ENCODE measurements at regions not wholly inside any gene's neighbourhood (a gene's known extent, or its start where the extent isn't known, plus 50 kb on each side); places are given as distances from the start of the nearest gene placed in this dataset.

GRCh38 chr18:61241260-61241853 lies 91.9 kb upstream of the CDH20 start:
- Histone ChIP-seq H3K4me3 (replicated peaks in 1 of 3; ENCODE audit: low read depth in 2 of 3, low read length in 3 of 3) (no peak overlapping the region), H3K9ac (ENCODE audit: insufficient read depth, low read length, poor library complexity, severe bottlenecking) (no peak overlapping the region), H3K4me2 (replicated peaks; ENCODE audit: extremely low read depth, low read length, poor library complexity, severe bottlenecking) (no peak overlapping the region), H3K36me3 (replicated peaks in 1 of 2; ENCODE audit: control insufficient read depth in 1 of 2, insufficient read depth in 2 of 2, low read length in 2 of 2) (no peaks in the 10 kb centered on the region), H3K79me2 (ENCODE audit: insufficient read depth, low read length) (no peaks in the 10 kb centered on the region), H2AFZ (ENCODE audit: insufficient read depth, low read depth, low read length, poor library complexity, severe bottlenecking) (no peak overlapping the region), H3K27me3 (ENCODE audit: control insufficient read depth in 2 of 2, insufficient read depth in 2 of 2, low read length in 2 of 2) (no peaks in the 10 kb centered on the region), H4K20me1 (ENCODE audit: insufficient read depth, low read length) (no peaks in the 10 kb centered on the region), H3K27ac (ENCODE audit: low read depth in 1 of 2, low read length in 2 of 2) (no peak overlapping the region), H3K4me1 (ENCODE audit: control insufficient read depth in 1 of 2, insufficient read depth in 2 of 2, low read length in 2 of 2) (no peaks in the 10 kb centered on the region), H3K9me3 (replicated peaks in 1 of 2; ENCODE audit: control insufficient read depth in 1 of 2, insufficient read depth in 1 of 2, low read length in 2 of 2) (peaks cover 0 to 4% of the 10 kb centered on the region in 2 donors)
- H3K27me3 Mint-ChIP-seq (ENCODE audit: low read depth in 3 of 3): peaks cover 0 to 1% (median 1%) of the 10 kb centered on the region in 3 donors
- no peaks in the 10 kb centered on the region for H3K36me3 Mint-ChIP-seq
- intact Hi-C loops (cut with micrococcal nuclease): no loop called here
- H3K4me3 Mint-ChIP-seq: no peak overlapping the region
- no peak overlapping the region for H3K27ac Mint-ChIP-seq
- H3K9me3 Mint-ChIP-seq: peaks cover 0 to 3% (median 2%) of the 10 kb centered on the region in 7 donors
- 87% methylated on average over 3 of the region's 5 CpGs for WGBS (ENCODE audit: insufficient coverage)
- TF ChIP-seq CTCF (IDR thresholded peaks at IDR 0.05): no peak
- H3K4me1 Mint-ChIP-seq: no peaks in the 10 kb centered on the region
- no peak for DNase-seq

GRCh38 chr18:61244632-61245031 lies 88.6 kb upstream of the CDH20 start:
- no peak overlapping the region for H3K4me3 Mint-ChIP-seq
- H3K36me3 Mint-ChIP-seq: no peaks in the 10 kb centered on the region
- H3K4me3 ChIP-seq (replicated peaks in 1 of 3; ENCODE audit: low read depth in 2 of 3, low read length in 3 of 3): no peak overlapping the region
- no peak overlapping the region for H3K27ac ChIP-seq (ENCODE audit: low read depth in 1 of 2, low read length in 2 of 2)
- no peaks in the 10 kb centered on the region for H3K4me1 Mint-ChIP-seq
- intact Hi-C loops (cut with micrococcal nuclease): no loop called here
- no peak overlapping the region for H3K9ac ChIP-seq (ENCODE audit: insufficient read depth, low read length, poor library complexity, severe bottlenecking)
- H3K27ac Mint-ChIP-seq: no peak overlapping the region
- no peak for DNase-seq
- H3K4me1 ChIP-seq (ENCODE audit: control insufficient read depth in 1 of 2, insufficient read depth in 2 of 2, low read length in 2 of 2): no peaks in the 10 kb centered on the region
- peaks cover 0 to 1% (median 1%) of the 10 kb centered on the region in 3 donors for H3K27me3 Mint-ChIP-seq (ENCODE audit: low read depth in 3 of 3)
- no peaks in the 10 kb centered on the region for H3K36me3 ChIP-seq (replicated peaks in 1 of 2; ENCODE audit: control insufficient read depth in 1 of 2, insufficient read depth in 2 of 2, low read length in 2 of 2)
- no peaks in the 10 kb centered on the region for H4K20me1 ChIP-seq (ENCODE audit: insufficient read depth, low read length)
- no peaks in the 10 kb centered on the region for H3K79me2 ChIP-seq (ENCODE audit: insufficient read depth, low read length)
- H3K9me3 Mint-ChIP-seq: peaks cover 0 to 3% (median 1%) of the 10 kb centered on the region in 7 donors
- H3K4me2 ChIP-seq (replicated peaks; ENCODE audit: extremely low read depth, low read length, poor library complexity, severe bottlenecking): no peak overlapping the region
- no CpG with 5 or more reads among the region's 3 CpGs for WGBS (ENCODE audit: insufficient coverage)
- H3K9me3 ChIP-seq (replicated peaks in 1 of 2; ENCODE audit: control insufficient read depth in 1 of 2, insufficient read depth in 1 of 2, low read length in 2 of 2): no peaks in the 10 kb centered on the region
- H3K27me3 ChIP-seq (ENCODE audit: control insufficient read depth in 2 of 2, insufficient read depth in 2 of 2, low read length in 2 of 2): no peaks in the 10 kb centered on the region
- TF ChIP-seq CTCF (IDR thresholded peaks at IDR 0.05): no peak
- no peak overlapping the region for H2AFZ ChIP-seq (ENCODE audit: insufficient read depth, low read depth, low read length, poor library complexity, severe bottlenecking)
